ENCODE measurements at regions not wholly inside any gene's neighbourhood (a gene's known extent, or its start where the extent isn't known, plus 50 kb on each side); places are given as distances from the start of the nearest gene placed in this dataset.

- ChIA-PET POLR2A (no interaction called here), CTCF (no interaction called here)
- TF ChIP-seq CTCF (IDR thresholded peaks at IDR 0.05; ENCODE audit: control extremely low read depth, extremely low read depth, low read depth, missing control alignments), result no peak
- no peak for DNase-seq (ENCODE audit: extremely low spot score)
Measured at GRCh38 chrX:148322906-148323305, 177.5 kb upstream of the AFF2 start.

- no peak for DNase-seq (ENCODE audit: extremely low spot score)
Measured at GRCh38 chrX:148333989-148334388, 166.4 kb upstream of the AFF2 start.

GRCh38 chrX:148337873-148338272 is 162.5 kb upstream of the AFF2 start:
- POLR2A ChIA-PET, result no interaction called here
- no peak for TF ChIP-seq CTCF (IDR thresholded peaks at IDR 0.05; ENCODE audit: control extremely low read depth, extremely low read depth, low read depth, missing control alignments)
- CTCF ChIA-PET, result no interaction called here
- DNase-seq (ENCODE audit: extremely low spot score), result no peak

More at GRCh38 chrX:148333989-148334388, 166.4 kb upstream of the AFF2 start:
- ChIA-PET POLR2A (no interaction called here), CTCF (no interaction called here)
- TF ChIP-seq CTCF (IDR thresholded peaks at IDR 0.05; ENCODE audit: control extremely low read depth, extremely low read depth, low read depth, missing control alignments), result no peak

GRCh38 chrX:148354916-148355315 is 145.5 kb upstream of the AFF2 start:
- ChIA-PET POLR2A (no interaction called here), CTCF (no interaction called here)
- TF ChIP-seq CTCF (IDR thresholded peaks at IDR 0.05; ENCODE audit: control extremely low read depth, extremely low read depth, low read depth, missing control alignments), result no peak
- DNase-seq (ENCODE audit: extremely low spot score), result no peak

GRCh38 chrX:148361641-148362040 is 138.8 kb upstream of the AFF2 start:
- CTCF ChIA-PET, result no interaction called here
- POLR2A ChIA-PET, result no interaction called here
- no peak for TF ChIP-seq CTCF (IDR thresholded peaks at IDR 0.05; ENCODE audit: control extremely low read depth, extremely low read depth, low read depth, missing control alignments)
- no peak for DNase-seq (ENCODE audit: extremely low spot score)

- ChIA-PET CTCF (no interaction called here), POLR2A (interaction anchor here (0.6 kb wide), 1 partner anchor 51 kb away, joined by 3 read pairs; no protein-coding TSS in a partner anchor)
- no peak for DNase-seq (ENCODE audit: extremely low spot score)
- no peak for TF ChIP-seq CTCF (IDR thresholded peaks at IDR 0.05; ENCODE audit: control extremely low read depth, extremely low read depth, low read depth, missing control alignments)
Measured at GRCh38 chrX:148363471-148364235, 136.8 kb upstream of the AFF2 start.
